Activated naive CD4-positive, alpha-beta T cell treated with anti-CD3 and anti-CD28 coated beads, Interleukin-2, amount 50 U/mL, for 72 hours (primary cell): ENCODE measurements at regions not wholly inside any gene's neighbourhood (a gene's known extent, or its start where the extent isn't known, plus 50 kb on each side); places are given as distances from the start of the nearest gene placed in this dataset.
"Not testable (repeated sequence)": the region's sequence is repeated elsewhere in the genome, so short reads cannot be mapped to it uniquely, and the experiment has no call there.

ENCODE experiments used
- ATAC-seq, 2 donors: fragments of 150-1000 bp; cut with Tn5 transposase; 2 replicates each; pipeline ENCODE4 v1.10.0; 2021; ENCODE audit warnings: mild to moderate bottlenecking in 2 of 2, moderate library complexity in 2 of 2
- DNase-seq, 2 donors: peaks; one replicate each; pipeline ENCODE4 v3.0.0; 2021 to 2022; ENCODE audit warnings: low spot score in 2 of 2
- H3K27ac Mint-ChIP-seq, 2 donors: one replicate each; pipeline ENCODE4 v1.8.0; 2022; ENCODE audit warnings: mild to moderate bottlenecking in 2 of 2, mixed read lengths in 2 of 2
- H3K36me3 Mint-ChIP-seq, 2 donors: one replicate each; pipeline ENCODE4 v1.8.0; 2022; ENCODE audit warnings: mixed read lengths in 2 of 2
- H3K9me3 Mint-ChIP-seq, 2 donors: one replicate each; pipeline ENCODE4 v1.8.0; 2022; ENCODE audit warnings: mixed read lengths in 2 of 2

GRCh38 chr1:239954836-239955235 lies 136.8 kb upstream of the FMN2 start:
- no peaks in the 10 kb centered on the region for H3K9me3 Mint-ChIP-seq
- DNase-seq (no peak), ATAC-seq (no peak)
- no peak overlapping the region for H3K27ac Mint-ChIP-seq
- H3K36me3 Mint-ChIP-seq, result no peaks in the 10 kb centered on the region

GRCh38 chr1:239955431-239955830 lies 136.3 kb upstream of the FMN2 start:
- no peak for ATAC-seq
- DNase-seq, result no peak
- Mint-ChIP-seq H3K9me3 (no peaks in the 10 kb centered on the region), H3K36me3 (no peaks in the 10 kb centered on the region), H3K27ac (no peak overlapping the region)

GRCh38 chr1:239956263-239956662 lies 135.4 kb upstream of the FMN2 start:
- no peak for ATAC-seq

DNA sequence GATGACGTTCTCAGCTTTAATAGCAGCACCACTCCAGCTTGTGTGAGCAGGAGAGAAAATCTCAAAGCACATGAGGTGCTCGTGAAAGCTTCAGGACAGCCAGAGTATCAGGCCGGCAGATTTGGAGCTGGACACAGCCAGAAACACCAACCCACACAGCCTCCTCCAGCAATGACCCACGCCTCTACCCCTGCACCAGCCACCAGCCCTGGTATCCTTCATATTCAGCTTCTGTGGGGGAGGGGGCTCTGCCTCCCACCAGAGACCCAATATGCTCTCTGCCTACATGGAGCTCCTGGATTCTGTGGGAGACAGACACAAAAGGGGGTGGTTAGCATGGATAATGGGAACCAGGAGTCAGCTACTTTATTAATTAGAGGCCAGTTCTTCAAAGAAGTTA lies 133.6 kb upstream of the FMN2 start:
- H3K9me3 Mint-ChIP-seq, result no peaks in the 10 kb centered on the region
- DNase-seq, result no peak
- no peak overlapping the region for H3K27ac Mint-ChIP-seq
- no peak for ATAC-seq
- H3K36me3 Mint-ChIP-seq, result no peaks in the 10 kb centered on the region

More at GRCh38 chr1:239956263-239956662, 135.4 kb upstream of the FMN2 start:
- H3K9me3 Mint-ChIP-seq, result no peaks in the 10 kb centered on the region
- no peaks in the 10 kb centered on the region for H3K36me3 Mint-ChIP-seq
- no peak for DNase-seq
- no peak overlapping the region for H3K27ac Mint-ChIP-seq

GRCh38 chr1:239960366-239960765 lies 131.3 kb upstream of the FMN2 start:
- H3K27ac Mint-ChIP-seq, result no peak overlapping the region
- no peak for DNase-seq
- ATAC-seq, result no peak
- H3K9me3 Mint-ChIP-seq, result no peaks in the 10 kb centered on the region
- H3K36me3 Mint-ChIP-seq, result no peaks in the 10 kb centered on the region

- no peak for DNase-seq
- Mint-ChIP-seq H3K27ac (no peak overlapping the region), H3K9me3 (no peaks in the 10 kb centered on the region), H3K36me3 (no peaks in the 10 kb centered on the region)
- ATAC-seq, result no peak
Observed at GRCh38 chr1:239963856-239964255, 127.8 kb upstream of the FMN2 start.

DNA sequence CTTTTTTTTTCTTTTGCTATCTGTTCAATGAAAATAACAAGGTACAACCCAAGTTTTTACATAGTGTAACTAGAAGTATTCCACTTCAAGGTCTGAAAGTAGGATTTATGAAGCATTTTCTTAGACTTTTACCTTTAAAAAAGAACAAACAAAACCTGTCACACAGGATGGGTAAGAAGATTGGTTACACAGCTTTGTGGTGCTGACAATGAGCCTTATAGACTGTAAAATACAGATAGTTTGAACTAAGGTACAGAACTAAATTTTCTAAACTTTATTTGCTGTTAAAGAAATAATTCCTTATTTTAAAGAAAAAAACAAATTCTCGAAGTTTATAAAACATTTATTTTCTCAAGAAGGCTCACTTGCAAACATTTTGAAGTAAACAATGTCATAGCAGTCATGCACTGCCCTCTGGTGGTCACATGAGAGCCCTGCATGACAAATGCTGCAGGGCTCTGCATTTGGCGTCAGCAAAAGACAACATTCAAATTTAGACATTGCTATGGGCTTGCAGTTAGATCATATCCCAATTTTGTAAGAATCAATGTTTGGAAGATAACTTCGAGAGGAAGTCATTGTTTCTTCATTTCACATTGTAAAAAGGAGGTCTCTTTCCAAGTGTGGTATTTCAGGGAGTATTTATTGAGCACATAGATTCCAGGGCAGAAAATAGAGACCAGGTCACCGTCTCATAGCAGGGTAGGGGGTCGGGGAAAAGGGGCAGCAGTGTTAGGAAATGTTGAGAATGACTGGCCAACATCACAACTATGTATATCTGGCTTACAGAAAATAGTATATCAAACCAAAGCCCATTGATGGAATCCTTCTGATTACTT lies 115.3 kb upstream of the FMN2 start:
- H3K9me3 Mint-ChIP-seq, result peaks cover 13 to 20% of the 10 kb centered on the region in 2 donors
- peaks cover 10 to 23% of the 10 kb centered on the region in 2 donors for H3K36me3 Mint-ChIP-seq
- H3K27ac Mint-ChIP-seq, result no peak overlapping the region
- DNase-seq (peak in 1 of 2 donors; percentile 52), ATAC-seq (peak in 1 of 2 donors; percentile 56)

DNA sequence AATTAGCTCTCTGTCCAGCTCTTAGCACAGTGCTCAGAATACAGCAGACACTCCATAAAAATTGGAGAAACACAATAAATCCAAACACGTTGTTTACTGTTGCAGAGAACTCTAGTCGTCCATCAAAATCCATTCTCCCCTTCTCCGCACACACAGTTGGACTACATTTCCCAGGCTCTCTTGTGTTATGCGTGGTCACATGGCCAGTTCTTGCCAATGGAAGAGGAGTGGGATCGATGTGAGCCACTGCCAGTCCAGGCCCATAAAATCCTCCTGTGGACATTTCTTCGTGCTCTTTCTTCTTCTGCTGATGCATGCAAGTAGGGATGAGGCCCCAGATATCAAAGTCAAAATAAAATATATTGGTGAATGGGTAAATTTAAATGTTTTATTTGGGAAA lies 114.3 kb upstream of the FMN2 start:
- no peak for DNase-seq
- peaks cover 16 to 20% of the 10 kb centered on the region in 2 donors for H3K9me3 Mint-ChIP-seq

GRCh38 chr1:239979456-239979855 lies 112.2 kb upstream of the FMN2 start:
- DNase-seq (no peak), ATAC-seq (no peak)
- Mint-ChIP-seq H3K27ac (no peak overlapping the region), H3K36me3 (peaks cover 23 to 25% of the 10 kb centered on the region in 2 donors), H3K9me3 (peaks cover 22 to 30% of the 10 kb centered on the region in 2 donors)

More for the DNA sequence above, 114.3 kb upstream of the FMN2 start:
- ATAC-seq, result no peak
- Mint-ChIP-seq H3K27ac (no peak overlapping the region), H3K36me3 (peaks cover 14 to 23% of the 10 kb centered on the region in 2 donors)

DNA sequence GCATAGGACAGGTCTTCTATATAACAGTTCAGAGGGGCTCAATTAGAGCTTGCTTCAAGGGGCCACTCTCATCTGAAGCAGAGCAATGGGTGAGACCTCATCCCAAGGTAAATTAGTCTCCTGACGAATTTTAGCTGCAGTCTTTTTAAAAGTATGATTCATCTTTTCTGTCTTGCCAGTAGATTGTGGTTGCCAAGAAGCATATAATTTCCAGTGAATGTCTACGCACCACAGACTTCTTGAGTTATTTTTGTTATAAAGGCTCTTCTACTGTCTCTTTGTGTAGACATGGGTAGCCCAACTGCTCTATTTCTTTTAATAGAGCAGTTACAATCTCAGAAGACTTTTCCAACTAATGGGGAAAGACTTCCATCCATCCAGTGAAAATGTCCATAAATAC lies 108.9 kb upstream of the FMN2 start:
- H3K9me3 Mint-ChIP-seq, result peaks cover 31 to 41% of the 10 kb centered on the region in 2 donors
- no peak for DNase-seq
- H3K27ac Mint-ChIP-seq, result no peak overlapping the region
- H3K36me3 Mint-ChIP-seq, result peaks cover 33% of the 10 kb centered on the region in 2 donors
- no peak for ATAC-seq

DNA sequence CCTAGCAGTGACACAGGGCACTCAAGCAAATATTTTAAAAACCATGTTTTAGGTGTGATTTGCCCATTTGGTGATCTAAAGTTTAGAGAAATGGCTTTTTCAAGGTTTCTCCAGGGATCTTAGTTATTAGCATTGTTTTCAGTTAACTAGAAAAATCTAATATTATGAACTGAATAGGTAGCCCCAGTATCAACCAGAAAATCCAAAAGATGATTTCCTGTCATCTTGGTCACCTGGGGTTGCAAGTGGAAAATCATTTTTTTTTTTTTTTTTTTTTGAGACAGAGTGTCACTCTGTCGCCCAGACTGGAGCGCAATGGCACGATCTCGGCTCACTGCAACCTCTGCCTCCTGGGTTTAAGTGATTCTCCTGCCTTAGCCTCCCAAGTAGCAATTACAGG lies 106.6 kb upstream of the FMN2 start:
- H3K27ac Mint-ChIP-seq, result no peak overlapping the region
- DNase-seq (no peak), ATAC-seq (no peak)
- peaks cover 20 to 23% of the 10 kb centered on the region in 2 donors for H3K36me3 Mint-ChIP-seq
- peaks cover 25 to 27% of the 10 kb centered on the region in 2 donors for H3K9me3 Mint-ChIP-seq

- Mint-ChIP-seq H3K27ac (no peak overlapping the region), H3K36me3 (peaks cover 10 to 23% of the 10 kb centered on the region in 2 donors), H3K9me3 (peaks cover 15 to 21% of the 10 kb centered on the region in 2 donors)
- DNase-seq, result peak in 1 of 2 donors; percentile 13
- no peak for ATAC-seq
Observed at GRCh38 chr1:239987103-239987745, 104.5 kb upstream of the FMN2 start.

DNA sequence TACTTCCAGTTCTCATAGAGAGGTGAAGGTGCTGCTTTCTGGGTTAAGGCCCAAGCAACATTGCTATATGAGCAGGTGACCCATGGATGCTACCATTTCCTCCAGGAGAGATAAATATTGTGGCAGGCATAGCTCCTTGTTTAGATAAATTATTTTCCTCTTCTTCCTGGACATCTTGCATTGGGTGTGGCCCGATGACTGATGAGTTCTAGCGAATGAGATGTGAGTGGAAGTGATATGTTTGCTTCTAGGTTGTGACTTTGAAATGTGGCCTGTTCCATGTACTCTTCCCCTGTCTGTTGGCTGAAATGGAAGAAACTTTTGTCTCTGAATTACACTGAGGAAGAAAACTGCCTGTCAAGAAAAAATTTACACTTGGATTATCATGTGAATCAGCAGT lies 101.7 kb upstream of the FMN2 start:
- DNase-seq, result no peak
- H3K36me3 Mint-ChIP-seq, result peaks cover 10 to 15% of the 10 kb centered on the region in 2 donors
- no peak for ATAC-seq
- H3K9me3 Mint-ChIP-seq, result peaks cover 7 to 10% of the 10 kb centered on the region in 2 donors
- H3K27ac Mint-ChIP-seq, result no peak overlapping the region

- ATAC-seq, H3K36me3 Mint-ChIP-seq, H3K9me3 Mint-ChIP-seq: not testable (repeated sequence)
Observed at GRCh38 chr1:239992566-239992965, 99.1 kb upstream of the FMN2 start.

DNA sequence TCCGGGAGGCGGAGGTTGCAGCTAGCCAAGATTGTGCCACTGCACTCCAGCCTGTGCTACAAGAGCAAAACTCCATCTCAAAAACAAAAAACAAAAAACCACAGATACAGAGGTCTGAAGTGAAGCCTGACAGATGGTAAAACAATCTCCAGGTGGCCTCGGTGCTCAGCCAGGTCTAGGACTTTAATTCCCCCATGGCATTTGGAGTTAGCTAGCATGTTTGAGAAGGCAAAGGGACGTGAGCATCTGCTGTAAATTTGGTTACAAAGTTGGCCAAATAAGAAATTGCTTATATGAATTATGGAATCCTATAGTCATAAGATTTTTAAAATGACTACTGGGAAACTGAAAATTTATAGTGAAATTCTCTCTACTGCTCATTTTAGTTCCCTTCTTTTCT lies 98.3 kb upstream of the FMN2 start:
- ATAC-seq, result no peak

More at GRCh38 chr1:239992566-239992965, 99.1 kb upstream of the FMN2 start:
- DNase-seq, H3K27ac Mint-ChIP-seq: not testable (repeated sequence)

DNA sequence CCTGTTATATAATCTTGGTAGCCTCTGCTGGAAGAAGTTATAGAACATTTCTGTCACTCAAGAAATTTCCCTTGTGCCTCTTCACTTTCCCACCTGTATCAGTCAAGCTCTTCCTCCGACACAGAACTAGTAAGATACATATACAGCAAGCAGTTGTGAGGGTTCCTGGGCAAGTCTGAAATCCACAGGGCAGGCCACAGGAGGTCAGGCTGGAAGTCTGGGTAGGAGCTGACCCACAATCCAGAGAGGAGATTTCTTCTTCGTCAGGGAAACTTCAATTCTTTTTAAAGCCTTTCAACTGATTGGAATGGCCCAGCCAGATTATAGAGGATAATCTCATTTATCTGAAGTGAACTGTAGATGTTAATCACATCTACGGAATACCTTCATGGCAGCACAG lies 96.4 kb upstream of the FMN2 start:
- Mint-ChIP-seq H3K27ac (no peak overlapping the region), H3K36me3 (peaks cover 4 to 13% of the 10 kb centered on the region in 2 donors), H3K9me3 (no peaks in the 10 kb centered on the region)
- ATAC-seq, result no peak
- DNase-seq, result no peak

More for the DNA sequence above, 98.3 kb upstream of the FMN2 start:
- no peak overlapping the region for H3K27ac Mint-ChIP-seq
- H3K36me3 Mint-ChIP-seq, result peaks cover 3 to 12% of the 10 kb centered on the region in 2 donors
- no peaks in the 10 kb centered on the region for H3K9me3 Mint-ChIP-seq
- no peak for DNase-seq

GRCh38 chr1:239997160-239997514 lies 94.5 kb upstream of the FMN2 start:
- Mint-ChIP-seq H3K9me3 (no peaks in the 10 kb centered on the region), H3K36me3 (peaks cover 4 to 10% of the 10 kb centered on the region in 2 donors), H3K27ac (no peak overlapping the region)
- DNase-seq (no peak), ATAC-seq (no peak)
